ENCODE measurements at regions not wholly inside any gene's neighbourhood (a gene's known extent, or its start where the extent isn't known, plus 50 kb on each side); places are given as distances from the start of the nearest gene placed in this dataset.

- no peaks in the 10 kb centered on the region for H3K9me3 ChIP-seq
- no peaks in the 10 kb centered on the region for H3K27me3 ChIP-seq
- H3K4me3 ChIP-seq (ENCODE audit: low read depth in 1 of 2, low read length in 1 of 2): no peak overlapping the region
These were observed 182.7 kb downstream of the TMX1 start for GRCh38 chr14:51422704-51423103.

DNA sequence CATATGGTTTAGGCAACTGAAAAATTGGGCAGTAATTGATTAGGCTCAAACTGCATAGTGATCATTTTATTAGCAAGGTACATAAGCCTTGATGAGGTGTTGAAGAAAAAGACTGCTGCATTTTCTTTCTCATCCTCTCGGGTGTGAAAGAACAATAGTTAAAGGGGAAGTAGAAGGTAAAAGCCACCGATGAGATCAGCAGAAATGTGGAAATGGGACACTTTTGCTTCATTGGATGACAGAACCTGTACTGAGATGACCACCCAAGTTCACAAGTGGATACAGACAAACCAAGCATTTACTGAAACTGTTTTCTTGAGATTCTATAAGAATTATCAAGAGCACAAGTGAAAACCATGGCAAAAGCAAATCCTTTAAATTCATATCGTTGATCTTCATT is 184.0 kb downstream of the TMX1 start:
- no peaks in the 10 kb centered on the region for H3K4me1 ChIP-seq (ENCODE audit: control insufficient read depth in 1 of 2, insufficient read depth in 1 of 2, low read depth in 1 of 2, low read length in 1 of 2)
- H3K27ac ChIP-seq: no peak overlapping the region
- no peaks in the 10 kb centered on the region for H3K9me3 ChIP-seq
- TF ChIP-seq, protein P1, sequence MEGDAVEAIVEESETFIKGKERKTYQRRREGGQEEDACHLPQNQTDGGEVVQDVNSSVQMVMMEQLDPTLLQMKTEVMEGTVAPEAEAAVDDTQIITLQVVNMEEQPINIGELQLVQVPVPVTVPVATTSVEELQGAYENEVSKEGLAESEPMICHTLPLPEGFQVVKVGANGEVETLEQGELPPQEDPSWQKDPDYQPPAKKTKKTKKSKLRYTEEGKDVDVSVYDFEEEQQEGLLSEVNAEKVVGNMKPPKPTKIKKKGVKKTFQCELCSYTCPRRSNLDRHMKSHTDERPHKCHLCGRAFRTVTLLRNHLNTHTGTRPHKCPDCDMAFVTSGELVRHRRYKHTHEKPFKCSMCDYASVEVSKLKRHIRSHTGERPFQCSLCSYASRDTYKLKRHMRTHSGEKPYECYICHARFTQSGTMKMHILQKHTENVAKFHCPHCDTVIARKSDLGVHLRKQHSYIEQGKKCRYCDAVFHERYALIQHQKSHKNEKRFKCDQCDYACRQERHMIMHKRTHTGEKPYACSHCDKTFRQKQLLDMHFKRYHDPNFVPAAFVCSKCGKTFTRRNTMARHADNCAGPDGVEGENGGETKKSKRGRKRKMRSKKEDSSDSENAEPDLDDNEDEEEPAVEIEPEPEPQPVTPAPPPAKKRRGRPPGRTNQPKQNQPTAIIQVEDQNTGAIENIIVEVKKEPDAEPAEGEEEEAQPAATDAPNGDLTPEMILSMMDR (IDR thresholded peaks at IDR 0.05): no peak
- H3K4me3 ChIP-seq (ENCODE audit: low read depth in 1 of 2, low read length in 1 of 2): no peak overlapping the region
- H3K36me3 ChIP-seq: no peaks in the 10 kb centered on the region
- H3K27me3 ChIP-seq: peaks cover 7% of the 10 kb centered on the region

More at GRCh38 chr14:51422704-51423103, 182.7 kb downstream of the TMX1 start:
- Histone ChIP-seq H3K27ac (no peak overlapping the region), H3K4me1 (ENCODE audit: control insufficient read depth in 1 of 2, insufficient read depth in 1 of 2, low read depth in 1 of 2, low read length in 1 of 2) (no peaks in the 10 kb centered on the region), H3K36me3 (no peaks in the 10 kb centered on the region)
- TF ChIP-seq, protein P1 (IDR thresholded peaks at IDR 0.05): no peak

DNA sequence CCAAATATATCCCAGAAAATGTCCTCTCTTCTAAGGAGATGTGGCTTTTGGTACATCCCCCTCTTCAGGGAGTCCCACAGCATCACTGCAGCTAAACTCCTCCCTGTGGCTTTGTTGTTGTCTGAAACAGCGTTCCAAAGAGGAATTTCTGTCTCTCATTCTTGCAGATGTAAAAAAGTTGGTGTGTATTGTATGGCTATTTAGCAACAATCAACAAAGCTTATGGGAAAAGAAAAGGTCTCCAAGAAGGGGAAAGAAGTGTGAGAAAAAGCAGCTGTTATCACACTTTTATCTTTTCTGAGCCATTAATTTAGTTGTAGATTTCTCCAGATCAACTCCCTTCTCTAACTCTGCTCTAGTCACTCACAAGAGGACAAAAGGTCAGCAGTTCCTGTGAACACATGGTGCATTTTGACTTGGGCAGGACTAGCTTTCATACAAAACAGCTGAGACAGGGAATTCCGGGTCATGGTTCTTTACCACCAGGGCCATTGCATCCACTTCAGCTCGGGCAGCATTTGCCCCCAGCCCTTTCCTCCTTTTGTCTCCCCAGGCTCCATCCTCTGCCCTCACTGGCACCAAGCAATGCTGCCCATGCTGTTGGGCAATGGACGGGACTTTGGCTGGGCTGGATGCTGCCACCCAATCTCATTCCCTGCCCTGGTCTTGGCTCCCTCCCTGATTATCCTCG is 184.7 kb downstream of the TMX1 start:
- Histone ChIP-seq H3K4me3 (ENCODE audit: low read depth in 1 of 2, low read length in 1 of 2) (no peak overlapping the region), H3K36me3 (no peaks in the 10 kb centered on the region), H3K4me1 (ENCODE audit: control insufficient read depth in 1 of 2, insufficient read depth in 1 of 2, low read depth in 1 of 2, low read length in 1 of 2) (no peaks in the 10 kb centered on the region), H3K9me3 (no peaks in the 10 kb centered on the region), H3K27ac (no peak overlapping the region), H3K27me3 (peaks cover 7% of the 10 kb centered on the region)
- TF ChIP-seq, protein P1 (IDR thresholded peaks at IDR 0.05): no peak

- Histone ChIP-seq H3K27me3 (peaks cover 13% of the 10 kb centered on the region), H3K9me3 (no peaks in the 10 kb centered on the region), H3K27ac (no peak overlapping the region), H3K4me3 (ENCODE audit: low read depth in 1 of 2, low read length in 1 of 2) (no peak overlapping the region), H3K36me3 (no peaks in the 10 kb centered on the region), H3K4me1 (ENCODE audit: control insufficient read depth in 1 of 2, insufficient read depth in 1 of 2, low read depth in 1 of 2, low read length in 1 of 2) (no peaks in the 10 kb centered on the region)
- TF ChIP-seq, protein P1 (IDR thresholded peaks at IDR 0.05): no peak
These were observed 188.9 kb downstream of the TMX1 start for GRCh38 chr14:51428981-51429380.

GRCh38 chr14:51430079-51430478 is 190.0 kb downstream of the TMX1 start:
- TF ChIP-seq, protein P1 (IDR thresholded peaks at IDR 0.05): no peak
- Histone ChIP-seq H3K4me1 (ENCODE audit: control insufficient read depth in 1 of 2, insufficient read depth in 1 of 2, low read depth in 1 of 2, low read length in 1 of 2) (no peaks in the 10 kb centered on the region), H3K27ac (no peak overlapping the region), H3K36me3 (no peaks in the 10 kb centered on the region), H3K27me3 (peaks cover 13% of the 10 kb centered on the region), H3K4me3 (ENCODE audit: low read depth in 1 of 2, low read length in 1 of 2) (no peak overlapping the region), H3K9me3 (no peaks in the 10 kb centered on the region)
